Ovary (tissue), 4 donors: ENCODE measurements at regions not wholly inside any gene's neighbourhood (a gene's known extent, or its start where the extent isn't known, plus 50 kb on each side); places are given as distances from the start of the nearest gene placed in this dataset. TPM values are rescaled to one million over a fixed set of nuclear protein-coding genes. Genes with fewer than 3 reads are reported as not detected.

Experiments
- microRNA-seq, 3 donors: library from miRNA; unstranded; fragments of <30 nt; microRNA quantifications; one replicate each; pipeline versions ENCODE4 to v1.2.0, GENCODE V29; 2019 to 2020
- small RNA-seq: library from RNA; depleted of rRNA; stranded (forward); fragments of <200 nt; gene quantifications from one replicate; pipeline ENCODE3, GENCODE V24; 2016
- donor health status: DM: no; HTN: no; CAD: no; lungs with moderate emphysema.
- donor health status: DM: no; HTN: no; CAD: no.
- donor health status: DM: yes; HTN: yes; CAD: no.

Small RNAs in the stretch of these regions (microRNA-seq; reads per million reads assigned to microRNA genes)
- 0 reads per million in 3 donors for gene MIR6724-3
- gene MIR6724-4, result 0 reads per million in 3 donors

Small RNAs in the stretch of these regions (small RNA-seq; reads per million reads assigned to genes)
- gene MIR6724-3 (not detected), gene MIR6724-4 (not detected), gene RF01518 (not detected), gene RNA5-8SN2 (not detected)
